ENCODE measurements at regions not wholly inside any gene's neighbourhood (a gene's known extent, or its start where the extent isn't known, plus 50 kb on each side); places are given as distances from the start of the nearest gene placed in this dataset.

DNA sequence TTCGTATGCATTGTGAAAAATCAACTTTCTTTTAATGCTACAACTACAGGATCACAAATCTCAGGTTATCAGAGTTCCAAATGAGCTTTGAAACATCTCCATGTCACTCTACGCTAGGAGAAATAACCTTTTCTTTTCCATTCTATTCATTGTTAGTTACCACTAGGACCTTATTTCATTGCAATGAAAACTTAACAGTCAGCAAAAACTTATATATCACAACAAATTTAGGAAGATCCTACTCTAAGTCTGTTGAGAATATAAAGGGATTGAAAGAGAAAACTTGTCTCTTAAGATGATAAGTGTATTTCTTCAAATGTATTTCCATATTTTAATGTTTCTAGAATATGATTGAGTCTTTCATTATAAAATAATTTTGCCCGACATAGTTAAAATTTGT lies 539.1 kb downstream of the TMTC2 start:
- Histone ChIP-seq H3K4me2 (ENCODE audit: control insufficient read depth, extremely low read depth, insufficient read depth, low read depth, low read length) (no peak overlapping the region), H2AFZ (ENCODE audit: control insufficient read depth, low read length) (no peak overlapping the region), H3K4me1 (ENCODE audit: control insufficient read depth, extremely low read depth, insufficient read depth, low read length) (no peaks in the 10 kb centered on the region), H3K27ac (ENCODE audit: control insufficient read depth, insufficient read depth, low read length) (no peak overlapping the region), H4K20me1 (ENCODE audit: control insufficient read depth, extremely low read depth, insufficient read depth, low read length) (no peaks in the 10 kb centered on the region), H3K9me1 (ENCODE audit: control insufficient read depth, extremely low read depth, insufficient read depth, low read length) (no peaks in the 10 kb centered on the region), H3K79me2 (ENCODE audit: control insufficient read depth, insufficient read depth, low read length) (no peaks in the 10 kb centered on the region), H3K27me3 (ENCODE audit: control insufficient read depth, extremely low read depth, insufficient read depth, low read length) (no peaks in the 10 kb centered on the region), H3K9ac (ENCODE audit: control insufficient read depth, extremely low read depth, insufficient read depth, low read length) (no peak overlapping the region), H3K36me3 (ENCODE audit: control insufficient read depth in 2 of 2, extremely low read depth in 1 of 2, insufficient read depth in 2 of 2, low read length in 2 of 2) (no peaks in the 10 kb centered on the region), H3K4me3 (ENCODE audit: control insufficient read depth in 2 of 3, extremely low read depth in 1 of 3, insufficient read depth in 2 of 3, low read depth in 1 of 3, low read length in 3 of 3) (no peak overlapping the region), H3K9me3 (ENCODE audit: control insufficient read depth, low read depth, low read length) (no peaks in the 10 kb centered on the region)
- FAIRE-seq = no peak
- dilution Hi-C loops (cut with MboI; ENCODE audit: extremely low pct_ligation_motif_present, low sequenced_read_pairs) = no loop called here
- TF ChIP-seq EZH2 (IDR thresholded peaks at IDR 0.05; ENCODE audit: low read length) = no peak
- TF ChIP-seq, protein P1, sequence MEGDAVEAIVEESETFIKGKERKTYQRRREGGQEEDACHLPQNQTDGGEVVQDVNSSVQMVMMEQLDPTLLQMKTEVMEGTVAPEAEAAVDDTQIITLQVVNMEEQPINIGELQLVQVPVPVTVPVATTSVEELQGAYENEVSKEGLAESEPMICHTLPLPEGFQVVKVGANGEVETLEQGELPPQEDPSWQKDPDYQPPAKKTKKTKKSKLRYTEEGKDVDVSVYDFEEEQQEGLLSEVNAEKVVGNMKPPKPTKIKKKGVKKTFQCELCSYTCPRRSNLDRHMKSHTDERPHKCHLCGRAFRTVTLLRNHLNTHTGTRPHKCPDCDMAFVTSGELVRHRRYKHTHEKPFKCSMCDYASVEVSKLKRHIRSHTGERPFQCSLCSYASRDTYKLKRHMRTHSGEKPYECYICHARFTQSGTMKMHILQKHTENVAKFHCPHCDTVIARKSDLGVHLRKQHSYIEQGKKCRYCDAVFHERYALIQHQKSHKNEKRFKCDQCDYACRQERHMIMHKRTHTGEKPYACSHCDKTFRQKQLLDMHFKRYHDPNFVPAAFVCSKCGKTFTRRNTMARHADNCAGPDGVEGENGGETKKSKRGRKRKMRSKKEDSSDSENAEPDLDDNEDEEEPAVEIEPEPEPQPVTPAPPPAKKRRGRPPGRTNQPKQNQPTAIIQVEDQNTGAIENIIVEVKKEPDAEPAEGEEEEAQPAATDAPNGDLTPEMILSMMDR (optimal IDR thresholded peaks at IDR 0.05 in 1 of 3, IDR thresholded peaks at IDR 0.05 in 1 of 3, conservative IDR thresholded peaks at IDR 0.05 in 1 of 3; ENCODE audit: extremely low read depth in 1 of 3, insufficient read depth in 2 of 3, low read length in 3 of 3) = no peak
- no peak for DNase-seq (ENCODE audit: low read depth, low spot score)

DNA sequence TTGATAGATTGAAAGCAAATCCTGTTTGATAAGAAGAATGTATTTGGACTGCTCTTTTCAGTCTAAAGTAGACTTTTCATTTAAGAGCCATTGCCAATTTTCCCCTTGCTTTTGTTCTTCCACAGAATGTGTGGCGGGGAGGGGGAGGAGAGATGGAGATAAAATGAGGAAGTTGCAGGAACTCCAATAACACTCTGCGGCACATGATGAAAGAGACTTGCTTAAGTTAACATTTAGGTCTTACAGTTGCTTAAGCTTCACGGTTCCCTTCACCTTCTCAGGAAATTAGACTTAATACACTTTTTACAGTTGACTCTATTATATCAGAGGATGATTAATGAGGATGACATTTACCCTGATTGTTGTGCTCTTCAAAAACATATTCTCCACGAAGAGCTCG lies 537.3 kb downstream of the TMTC2 start:
- no peak overlapping the region for H3K9ac ChIP-seq (ENCODE audit: control insufficient read depth, extremely low read depth, insufficient read depth, low read length)
- dilution Hi-C loops (cut with MboI; ENCODE audit: extremely low pct_ligation_motif_present, low sequenced_read_pairs) = no loop called here
- no peaks in the 10 kb centered on the region for H3K36me3 ChIP-seq (ENCODE audit: control insufficient read depth in 2 of 2, extremely low read depth in 1 of 2, insufficient read depth in 2 of 2, low read length in 2 of 2)
- no peaks in the 10 kb centered on the region for H3K9me1 ChIP-seq (ENCODE audit: control insufficient read depth, extremely low read depth, insufficient read depth, low read length)
- H4K20me1 ChIP-seq (ENCODE audit: control insufficient read depth, extremely low read depth, insufficient read depth, low read length) = no peaks in the 10 kb centered on the region
- H3K27ac ChIP-seq (ENCODE audit: control insufficient read depth, insufficient read depth, low read length) = no peak overlapping the region
- H3K9me3 ChIP-seq (ENCODE audit: control insufficient read depth, low read depth, low read length) = no peaks in the 10 kb centered on the region
- H3K4me3 ChIP-seq (ENCODE audit: control insufficient read depth in 2 of 3, extremely low read depth in 1 of 3, insufficient read depth in 2 of 3, low read depth in 1 of 3, low read length in 3 of 3) = no peak overlapping the region
- H3K27me3 ChIP-seq (ENCODE audit: control insufficient read depth, extremely low read depth, insufficient read depth, low read length) = no peaks in the 10 kb centered on the region
- no peak for FAIRE-seq
- no peak overlapping the region for H2AFZ ChIP-seq (ENCODE audit: control insufficient read depth, low read length)
- no peak for DNase-seq (ENCODE audit: low read depth, low spot score)
- no peak overlapping the region for H3K4me2 ChIP-seq (ENCODE audit: control insufficient read depth, extremely low read depth, insufficient read depth, low read depth, low read length)
- no peaks in the 10 kb centered on the region for H3K79me2 ChIP-seq (ENCODE audit: control insufficient read depth, insufficient read depth, low read length)
- no peaks in the 10 kb centered on the region for H3K4me1 ChIP-seq (ENCODE audit: control insufficient read depth, extremely low read depth, insufficient read depth, low read length)
- TF ChIP-seq, protein P1 (optimal IDR thresholded peaks at IDR 0.05 in 1 of 3, IDR thresholded peaks at IDR 0.05 in 1 of 3, conservative IDR thresholded peaks at IDR 0.05 in 1 of 3; ENCODE audit: extremely low read depth in 1 of 3, insufficient read depth in 2 of 3, low read length in 3 of 3) = no peak
- TF ChIP-seq EZH2 (IDR thresholded peaks at IDR 0.05; ENCODE audit: low read length) = no peak

Measured in keratinocyte (primary cell).